GM19397 (cell line): ENCODE measurements at regions not wholly inside any gene's neighbourhood (a gene's known extent, or its start where the extent isn't known, plus 50 kb on each side); places are given as distances from the start of the nearest gene placed in this dataset.

Experiments used
- ATAC-seq: cut with Tn5 transposase; IDR thresholded peaks from one replicate; pipeline ENCODE4 v1.9.1; 2021; ENCODE audit warnings: mild to moderate bottlenecking, moderate library complexity; ENCODE audit not compliant: unreplicated experiment

- ATAC-seq: no peak
These were observed 1537.2 kb downstream of the UQCRFS1 start for GRCh38 chr19:27675771-27676170.

- ATAC-seq: no peak
These were observed 1538.2 kb downstream of the UQCRFS1 start for GRCh38 chr19:27674701-27675100.

GRCh38 chr19:27673986-27674385 lies 1539.0 kb downstream of the UQCRFS1 start:
- ATAC-seq: no peak

- no peak for ATAC-seq
These were observed 1540.5 kb downstream of the UQCRFS1 start for GRCh38 chr19:27672309-27673047.

GRCh38 chr19:27671876-27672275 lies 1541.1 kb downstream of the UQCRFS1 start:
- no peak for ATAC-seq

- no peak for ATAC-seq
These were observed 1552.5 kb downstream of the UQCRFS1 start for GRCh38 chr19:27660428-27660827.

- ATAC-seq: no peak
These were observed 1555.5 kb downstream of the UQCRFS1 start for GRCh38 chr19:27657271-27658051.

- no peak for ATAC-seq
These were observed 1558.5 kb downstream of the UQCRFS1 start for GRCh38 chr19:27654266-27654990.

- ATAC-seq: no peak
These were observed 1560.2 kb downstream of the UQCRFS1 start for GRCh38 chr19:27652796-27653195.

- no peak for ATAC-seq
These were observed 1560.7 kb downstream of the UQCRFS1 start for GRCh38 chr19:27652281-27652680.

GRCh38 chr19:27647423-27647822 lies 1565.5 kb downstream of the UQCRFS1 start:
- ATAC-seq: no peak

GRCh38 chr19:27635401-27635800 lies 1577.5 kb downstream of the UQCRFS1 start:
- no peak for ATAC-seq

GRCh38 chr19:27618006-27618405 lies 1594.9 kb downstream of the UQCRFS1 start:
- ATAC-seq: no peak

- no peak for ATAC-seq
These were observed 1632.0 kb downstream of the UQCRFS1 start for GRCh38 chr19:27580906-27581305.
